Aorta (tissue), 5 donors: ENCODE measurements at regions not wholly inside any gene's neighbourhood (a gene's known extent, or its start where the extent isn't known, plus 50 kb on each side); places are given as distances from the start of the nearest gene placed in this dataset.

Experiments used
- ATAC-seq: fragments of 200-7000 bp; cut with Tn5 transposase; one replicate; pipeline ENCODE4 v1.9.1; 2022; ENCODE audit warnings: moderate library complexity; ENCODE audit not compliant: low FRiP score
- DNase-seq, 2 donors: peaks; one replicate each; pipeline ENCODE4 v3.0.0-alpha.2; 2020
- H3K27ac ChIP-seq, 2 donors: one replicate each; pipeline ENCODE4 v1.5.1; 2013; ENCODE audit warnings: low read length in 2 of 2, mild to moderate bottlenecking in 2 of 2, moderate library complexity in 2 of 2, control low read depth in 1 of 2, inconsistent platforms in 1 of 2, low read depth in 1 of 2
- H3K27me3 ChIP-seq, 2 donors: one replicate each; pipeline ENCODE4 v1.6.1; 2013; ENCODE audit warnings: control low read depth in 1 of 2, low read length in 1 of 2, mild to moderate bottlenecking in 1 of 2, moderate library complexity in 1 of 2; ENCODE audit not compliant: insufficient read depth in 2 of 2, control insufficient read depth in 1 of 2
- H3K36me3 ChIP-seq, 2 donors: one replicate each; pipeline ENCODE4 v1.6.1; 2013; ENCODE audit warnings: control low read depth in 1 of 2, low read length in 1 of 2, mild to moderate bottlenecking in 1 of 2; ENCODE audit not compliant: insufficient read depth in 2 of 2, control insufficient read depth in 1 of 2
- H3K4me1 ChIP-seq, 2 donors: one replicate each; pipeline ENCODE4 v1.6.1; 2013; ENCODE audit warnings: low read length in 2 of 2, control low read depth in 1 of 2, mild to moderate bottlenecking in 1 of 2, moderate library complexity in 1 of 2; ENCODE audit not compliant: insufficient read depth in 2 of 2, control insufficient read depth in 1 of 2
- H3K4me3 ChIP-seq, 2 donors: one replicate each; pipeline ENCODE4 v1.5.1; 2013; ENCODE audit warnings: low read length in 2 of 2, control low read depth in 1 of 2, mild to moderate bottlenecking in 1 of 2
- H3K9me3 ChIP-seq: one replicate; pipeline ENCODE4 v1.6.1; 2013; ENCODE audit warnings: mild to moderate bottlenecking, low read length; ENCODE audit not compliant: control insufficient read depth
- WGBS, 2 donors: extraction: QIAGEN DNeasy Blood & Tissue Kit; methylation state at CpG; one replicate each; pipeline ENCODE4 v1.1.7; 2013; 5-methylcytosine and 5-hydroxymethylcytosine counted together
- intact Hi-C, 2 donors: fragments of 100-400 bp; cut with DNase I; formaldehyde crosslinking; loops; one replicate each; pipeline versions ENCODE4 v1.14.2 to v1.15.0; 2022
- donor health status: healthy with polysubstance abuse.
- donor health status: Bipolar disorder and iron deficiency.
- donor health status: DM: no; HTN: no; CAD: no.
- donor health status: DM: no; HTN: no; CAD: no.
- donor health status: DM: yes; HTN: yes; CAD: no.

- ATAC-seq (peak; percentile 90), DNase-seq (peak; percentile 84 to 86)
- Histone ChIP-seq H3K27me3 (no peaks in the 10 kb centered on the region), H3K4me1 (peaks cover 4 to 6% of the 10 kb centered on the region in 2 donors), H3K27ac (peak overlapping the region; percentile 88 to 100), H3K9me3 (no peaks in the 10 kb centered on the region), H3K36me3 (no peaks in the 10 kb centered on the region), H3K4me3 (no peak overlapping the region)
- intact Hi-C loops = loop anchor here in 1 of 2 donors (10.0 kb wide), 1 partner anchor 46 kb away; no protein-coding TSS in a partner anchor
- WGBS, 2 donors = 4 to 10% methylated on average over 10 of the region's 10 CpGs
These were observed 90.1 kb downstream of the OAT start for GRCh38 chr10:124328477-124329220.

- Histone ChIP-seq H3K27me3 (no peaks in the 10 kb centered on the region), H3K4me3 (no peak overlapping the region), H3K9me3 (no peaks in the 10 kb centered on the region), H3K27ac (no peak overlapping the region), H3K4me1 (peaks cover 2 to 6% of the 10 kb centered on the region in 2 donors), H3K36me3 (no peaks in the 10 kb centered on the region)
- 0 to 2% methylated on average over 1 of the region's 1 CpG for WGBS, 2 donors
- DNase-seq (no peak), ATAC-seq (no peak)
- intact Hi-C loops = loop anchor here in 1 of 2 donors (10.0 kb wide), 1 partner anchor 49 kb away; no protein-coding TSS in a partner anchor
These were observed 92.6 kb downstream of the OAT start for GRCh38 chr10:124325998-124326636.

- no peak overlapping the region for H3K4me3 ChIP-seq
- no peak overlapping the region for H3K27ac ChIP-seq
- 93 to 94% methylated on average over 3 of the region's 3 CpGs for WGBS, 2 donors
- peaks cover 2 to 6% of the 10 kb centered on the region in 2 donors for H3K4me1 ChIP-seq
- intact Hi-C loops = loop anchor here in 1 of 2 donors (10.0 kb wide), 1 partner anchor 49 kb away; no protein-coding TSS in a partner anchor
- no peaks in the 10 kb centered on the region for H3K27me3 ChIP-seq
- H3K9me3 ChIP-seq = no peaks in the 10 kb centered on the region
- ATAC-seq (no peak), DNase-seq (no peak)
- H3K36me3 ChIP-seq = no peaks in the 10 kb centered on the region
These were observed 93.1 kb downstream of the OAT start for GRCh38 chr10:124325633-124325914.

GRCh38 chr10:124324856-124325632, 93.7 kb downstream of the OAT start:
- WGBS, 2 donors = 93 to 97% methylated on average over 19 of the region's 19 CpGs
- intact Hi-C loops = loop anchor here in 1 of 2 donors (10.0 kb wide), 1 partner anchor 50 kb away; no protein-coding TSS in a partner anchor
- Histone ChIP-seq H3K9me3 (no peaks in the 10 kb centered on the region), H3K4me1 (peaks cover 2 to 6% of the 10 kb centered on the region in 2 donors), H3K36me3 (no peaks in the 10 kb centered on the region), H3K27ac (no peak overlapping the region), H3K27me3 (no peaks in the 10 kb centered on the region), H3K4me3 (no peak overlapping the region)
- DNase-seq (no peak), ATAC-seq (no peak)

GRCh38 chr10:124324451-124324850, 94.3 kb downstream of the OAT start:
- peaks cover under 1 to 2% of the 10 kb centered on the region in 2 donors for H3K4me1 ChIP-seq
- ATAC-seq (no peak), DNase-seq (no peak)
- H3K27me3 ChIP-seq = no peaks in the 10 kb centered on the region
- no peaks in the 10 kb centered on the region for H3K36me3 ChIP-seq
- 75 to 76% methylated on average over 6 of the region's 6 CpGs for WGBS, 2 donors
- H3K27ac ChIP-seq = no peak overlapping the region
- no peak overlapping the region for H3K4me3 ChIP-seq
- H3K9me3 ChIP-seq = no peaks in the 10 kb centered on the region
- intact Hi-C loops = loop anchor here in 1 of 2 donors (10.0 kb wide), 1 partner anchor 50 kb away; no protein-coding TSS in a partner anchor

GRCh38 chr10:124323806-124324205, 94.9 kb downstream of the OAT start:
- no peaks in the 10 kb centered on the region for H3K27me3 ChIP-seq
- no peak overlapping the region for H3K27ac ChIP-seq
- no peaks in the 10 kb centered on the region for H3K9me3 ChIP-seq
- H3K36me3 ChIP-seq = no peaks in the 10 kb centered on the region
- peaks cover 0 to 2% of the 10 kb centered on the region in 2 donors for H3K4me1 ChIP-seq
- DNase-seq (no peak), ATAC-seq (no peak)
- 92 to 94% methylated on average over 5 of the region's 5 CpGs for WGBS, 2 donors
- intact Hi-C loops = loop anchor here in 1 of 2 donors (10.0 kb wide), 1 partner anchor 51 kb away; no protein-coding TSS in a partner anchor
- no peak overlapping the region for H3K4me3 ChIP-seq

- Histone ChIP-seq H3K4me1 (no peaks in the 10 kb centered on the region), H3K27ac (no peak overlapping the region), H3K9me3 (no peaks in the 10 kb centered on the region), H3K36me3 (no peaks in the 10 kb centered on the region), H3K4me3 (no peak overlapping the region), H3K27me3 (no peaks in the 10 kb centered on the region)
- 59 to 73% methylated on average over 11 of the region's 11 CpGs for WGBS, 2 donors
- intact Hi-C loops = loop anchor here in 1 of 2 donors (10.0 kb wide), 1 partner anchor 52 kb away; no protein-coding TSS in a partner anchor
- DNase-seq (no peak), ATAC-seq (no peak)
These were observed 95.5 kb downstream of the OAT start for GRCh38 chr10:124323111-124323725.
